ENCODE measurements at regions not wholly inside any gene's neighbourhood (a gene's known extent, or its start where the extent isn't known, plus 50 kb on each side); places are given as distances from the start of the nearest gene placed in this dataset.

- ATAC-seq (no peak), FAIRE-seq (no peak), DNase-seq (no peak)
- no peak for TF ChIP-seq CTCF (IDR thresholded peaks at IDR 0.05)
- WGBS, 2 donors, result 34 to 38% methylated on average over 1 of the region's 1 CpG
- intact Hi-C loops (cut with DNase I), result no loop called here
- Histone ChIP-seq H3K4me1 (no peaks in the 10 kb centered on the region), H3K27ac (no peak overlapping the region), H3K9me3 (no peaks in the 10 kb centered on the region), H3K4me3 (no peak overlapping the region), H3K27me3 (no peaks in the 10 kb centered on the region), H3K36me3 (no peaks in the 10 kb centered on the region)
These were observed 298.4 kb upstream of the MAOA start for GRCh38 chrX:43357741-43358140.

- FAIRE-seq, result no peak
- Histone ChIP-seq H3K27me3 (no peaks in the 10 kb centered on the region), H3K9me3 (no peaks in the 10 kb centered on the region), H3K27ac (no peak overlapping the region), H3K36me3 (no peaks in the 10 kb centered on the region), H3K4me1 (no peaks in the 10 kb centered on the region), H3K4me3 (no peak overlapping the region)
- no peak for ATAC-seq
- WGBS, 2 donors, result 38 to 47% methylated on average over 3 of the region's 3 CpGs
- DNase-seq, result no peak
- intact Hi-C loops (cut with DNase I), result no loop called here
- no peak for TF ChIP-seq CTCF (IDR thresholded peaks at IDR 0.05)
These were observed 283.1 kb upstream of the MAOA start for GRCh38 chrX:43373032-43373431.

DNA sequence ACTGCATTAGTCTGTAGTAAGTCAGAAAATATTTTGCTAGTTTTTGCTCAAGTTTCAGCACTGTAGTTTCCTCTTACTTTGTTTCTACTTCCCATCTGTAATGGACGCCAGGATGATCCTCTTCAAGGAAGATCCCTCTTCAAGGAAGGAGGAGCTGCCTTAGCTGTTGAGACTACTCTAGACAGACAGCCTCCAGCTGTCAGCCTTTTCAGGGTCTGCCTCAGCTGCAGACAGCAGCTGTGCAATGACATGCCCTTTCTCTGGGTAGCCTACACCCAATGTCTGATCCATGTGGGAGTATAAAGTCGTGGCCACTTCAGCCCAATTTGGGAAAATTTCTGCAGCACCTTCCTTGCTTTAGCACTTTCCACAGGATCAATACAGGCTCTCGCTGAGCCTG, 281.0 kb upstream of the MAOA start:
- intact Hi-C loops (cut with DNase I), result no loop called here
- no peak for TF ChIP-seq CTCF (IDR thresholded peaks at IDR 0.05)
- Histone ChIP-seq H3K27me3 (peaks cover 0 to 4% (median 0%) of the 10 kb centered on the region in 4 donors), H3K9me3 (no peaks in the 10 kb centered on the region), H3K36me3 (no peaks in the 10 kb centered on the region), H3K4me3 (no peak overlapping the region), H3K27ac (no peak overlapping the region), H3K4me1 (no peaks in the 10 kb centered on the region)
- 37 to 50% methylated on average over 3 of the region's 3 CpGs for WGBS, 2 donors
- ATAC-seq (no peak), FAIRE-seq (no peak), DNase-seq (no peak)

- WGBS, 2 donors, result 65 to 83% methylated on average over 6 of the region's 6 CpGs
- DNase-seq (no peak), ATAC-seq (no peak), FAIRE-seq (no peak)
- H3K27ac ChIP-seq, result no peak overlapping the region
- TF ChIP-seq CTCF (IDR thresholded peaks at IDR 0.05), result no peak
- peaks cover 0 to 4% (median 0%) of the 10 kb centered on the region in 4 donors for H3K27me3 ChIP-seq
- no peaks in the 10 kb centered on the region for H3K9me3 ChIP-seq
- H3K4me1 ChIP-seq, result no peaks in the 10 kb centered on the region
- no peak overlapping the region for H3K4me3 ChIP-seq
- H3K36me3 ChIP-seq, result no peaks in the 10 kb centered on the region
- intact Hi-C loops (cut with DNase I), result no loop called here
These were observed 275.4 kb upstream of the MAOA start for GRCh38 chrX:43380704-43381103.

GRCh38 chrX:43386875-43387274, 269.2 kb upstream of the MAOA start:
- no peak overlapping the region for H3K4me3 ChIP-seq
- H3K27ac ChIP-seq, result no peak overlapping the region
- 66 to 71% methylated on average over 1 of the region's 1 CpG for WGBS, 2 donors
- intact Hi-C loops (cut with DNase I), result no loop called here
- ATAC-seq (no peak), DNase-seq (no peak), FAIRE-seq (no peak)
- H3K27me3 ChIP-seq, result no peaks in the 10 kb centered on the region
- H3K36me3 ChIP-seq, result no peaks in the 10 kb centered on the region
- TF ChIP-seq CTCF (IDR thresholded peaks at IDR 0.05), result no peak
- no peaks in the 10 kb centered on the region for H3K4me1 ChIP-seq
- no peaks in the 10 kb centered on the region for H3K9me3 ChIP-seq
